PFSK-1 (cell line): ENCODE measurements at regions not wholly inside any gene's neighbourhood (a gene's known extent, or its start where the extent isn't known, plus 50 kb on each side); places are given as distances from the start of the nearest gene placed in this dataset.

Experiments
- FOXP2 ChIP-seq: optimal IDR thresholded peaks from 2 replicates; pipeline ENCODE3; 2011; ENCODE audit warnings: borderline replicate concordance, control low read depth, inconsistent platforms; ENCODE audit not compliant: insufficient read depth; ENCODE audit errors: extremely low read length, extremely low read depth
- POLR2AphosphoS5 ChIP-seq: IDR thresholded peaks from 2 replicates; pipeline ENCODE4 v1.6.1; 2012; ENCODE audit warnings: low read depth, mild to moderate bottlenecking, control low read depth, low read length, moderate library complexity
- REST ChIP-seq, 2 experiments: IDR thresholded peaks; 2 replicates each; pipeline versions ENCODE4 v1.6.1 to v1.8.0; 2011 to 2012; ENCODE audit warnings: low read depth in 2 of 2, low read length in 2 of 2, control low read depth in 1 of 2, inconsistent platforms in 1 of 2, mild to moderate bottlenecking in 1 of 2, moderate library complexity in 1 of 2; ENCODE audit not compliant: insufficient read depth in 1 of 2
- SIN3A ChIP-seq: IDR thresholded peaks from 2 replicates; pipeline ENCODE4 v1.6.1; 2012; ENCODE audit warnings: mild to moderate bottlenecking, low read length, moderate library complexity, borderline replicate concordance; ENCODE audit not compliant: insufficient read depth
- TAF1 ChIP-seq: IDR thresholded peaks from 2 replicates; pipeline ENCODE4 v1.6.1; 2012; ENCODE audit warnings: low read length, control low read depth, borderline replicate concordance; ENCODE audit not compliant: insufficient read depth

- no peak for TF ChIP-seq SIN3A
- no peak for TF ChIP-seq FOXP2
- no peak for TF ChIP-seq POLR2AphosphoS5
- no peak for TF ChIP-seq TAF1
- no peak for TF ChIP-seq REST (IDR thresholded peaks at IDR 0.05; ENCODE audit: insufficient read depth in 1 of 2, low read depth in 2 of 2, low read length in 2 of 2)
Observed at GRCh38 chr3:103166890-103167289, 732.1 kb downstream of the ZPLD1 start.

GRCh38 chr3:103167850-103168249, 733.0 kb downstream of the ZPLD1 start:
- no peak for TF ChIP-seq POLR2AphosphoS5
- no peak for TF ChIP-seq SIN3A
- no peak for TF ChIP-seq FOXP2
- no peak for TF ChIP-seq TAF1
- no peak for TF ChIP-seq REST (IDR thresholded peaks at IDR 0.05; ENCODE audit: insufficient read depth in 1 of 2, low read depth in 2 of 2, low read length in 2 of 2)

- TF ChIP-seq SIN3A (no peak), TAF1 (no peak), FOXP2 (no peak), POLR2AphosphoS5 (no peak), REST (IDR thresholded peaks at IDR 0.05; ENCODE audit: insufficient read depth in 1 of 2, low read depth in 2 of 2, low read length in 2 of 2) (no peak)
Observed at GRCh38 chr3:103169289-103169688, 734.5 kb downstream of the ZPLD1 start.

- TF ChIP-seq REST (IDR thresholded peaks at IDR 0.05; ENCODE audit: insufficient read depth in 1 of 2, low read depth in 2 of 2, low read length in 2 of 2) = no peak
- no peak for TF ChIP-seq SIN3A
- TF ChIP-seq FOXP2 = no peak
- TF ChIP-seq POLR2AphosphoS5 = no peak
- no peak for TF ChIP-seq TAF1
Observed at GRCh38 chr3:103170651-103171050, 735.8 kb downstream of the ZPLD1 start.

- TF ChIP-seq FOXP2 = no peak
Observed at GRCh38 chr3:103173940-103174339, 739.1 kb downstream of the ZPLD1 start.
